ENCODE measurements at regions not wholly inside any gene's neighbourhood (a gene's known extent, or its start where the extent isn't known, plus 50 kb on each side); places are given as distances from the start of the nearest gene placed in this dataset.

DNA sequence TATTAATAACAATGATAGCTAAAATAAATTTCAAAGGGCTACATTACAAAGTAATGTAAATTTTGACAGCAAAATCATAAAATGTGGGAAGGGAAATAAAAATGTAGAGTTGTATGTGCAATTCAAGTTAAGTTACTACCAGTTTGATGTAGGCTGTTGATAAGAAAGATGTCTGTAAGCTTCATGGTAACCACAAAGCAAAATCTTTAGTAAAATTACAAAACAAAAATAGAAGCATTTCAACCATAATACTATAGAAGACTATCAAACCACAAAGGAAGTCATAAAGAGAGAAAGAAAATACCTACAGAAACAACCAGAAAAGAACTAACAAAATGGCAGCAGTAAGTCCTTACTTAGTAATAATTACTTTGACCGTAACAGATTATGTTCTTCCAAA lies 99.1 kb downstream of the C7orf25 start:
- TF ChIP-seq GATA2 (IDR thresholded peaks at IDR 0.05; ENCODE audit: insufficient read depth, insufficient read length, low read depth, low read length) (no peak), POLR2A (IDR thresholded peaks at IDR 0.05; ENCODE audit: low read depth, low read length) (no peak), MAX (IDR thresholded peaks at IDR 0.05; ENCODE audit: insufficient read depth, insufficient read length) (no peak), MYC (IDR thresholded peaks at IDR 0.05; ENCODE audit: low read depth, low read length) (no peak), FOS (IDR thresholded peaks at IDR 0.05; ENCODE audit: borderline replicate concordance, insufficient read depth, low read length) (no peak), POLR2AphosphoS5 (IDR thresholded peaks at IDR 0.05; ENCODE audit: insufficient read depth, low read depth, low read length) (no peak), EZH2 (IDR thresholded peaks at IDR 0.05; ENCODE audit: borderline replicate concordance, low read depth, low read length, severe bottlenecking) (no peak), JUN (IDR thresholded peaks at IDR 0.05; ENCODE audit: borderline replicate concordance, insufficient read depth, insufficient read length, low read depth) (no peak)
- ChIA-PET POLR2A (no interaction called here), CTCF (no interaction called here)
- Histone ChIP-seq H3K9me1 (replicated peaks; ENCODE audit: control insufficient read depth, extremely low read depth, insufficient read depth, low read length) (no peaks in the 10 kb centered on the region), H4K20me1 (replicated peaks; ENCODE audit: control insufficient read depth, extremely low read depth, insufficient read depth, low read length) (no peaks in the 10 kb centered on the region), H2AFZ (ENCODE audit: low read depth, low read length) (no peak overlapping the region), H3K4me3 (replicated peaks in 1 of 3; ENCODE audit: insufficient read depth in 1 of 3, low read depth in 1 of 3, low read length in 3 of 3) (no peak overlapping the region), H3K4me2 (ENCODE audit: insufficient read depth, low read length) (no peak overlapping the region), H3K27me3 (ENCODE audit: control insufficient read depth in 2 of 2, insufficient read depth in 2 of 2, low read length in 2 of 2) (no peaks in the 10 kb centered on the region), H3K36me3 (ENCODE audit: control insufficient read depth in 2 of 2, extremely low read depth in 1 of 2, insufficient read depth in 2 of 2, low read length in 2 of 2) (no peaks in the 10 kb centered on the region), H3K79me2 (ENCODE audit: control insufficient read depth, insufficient read depth, low read length) (no peaks in the 10 kb centered on the region), H3K27ac (ENCODE audit: insufficient read depth, low read depth, low read length) (no peak overlapping the region), H3K4me1 (ENCODE audit: control insufficient read depth, extremely low read depth, insufficient read depth, low read length) (no peaks in the 10 kb centered on the region), H3K9me3 (replicated peaks; ENCODE audit: control insufficient read depth, insufficient read depth, low read length) (no peaks in the 10 kb centered on the region), H3K9ac (replicated peaks; ENCODE audit: extremely low read depth, insufficient read depth, low read length) (no peak overlapping the region)
- DNase-seq (ENCODE audit: low read depth, low spot score): no peak
- no TSS peak for BruUV-seq (replicated peaks)
- dilution Hi-C loops (cut with MboI; ENCODE audit: extremely low pct_ligation_motif_present, low sequenced_read_pairs): no loop called here
- no peak for FAIRE-seq
- intact Hi-C loops (cut with micrococcal nuclease): no loop called here

DNA sequence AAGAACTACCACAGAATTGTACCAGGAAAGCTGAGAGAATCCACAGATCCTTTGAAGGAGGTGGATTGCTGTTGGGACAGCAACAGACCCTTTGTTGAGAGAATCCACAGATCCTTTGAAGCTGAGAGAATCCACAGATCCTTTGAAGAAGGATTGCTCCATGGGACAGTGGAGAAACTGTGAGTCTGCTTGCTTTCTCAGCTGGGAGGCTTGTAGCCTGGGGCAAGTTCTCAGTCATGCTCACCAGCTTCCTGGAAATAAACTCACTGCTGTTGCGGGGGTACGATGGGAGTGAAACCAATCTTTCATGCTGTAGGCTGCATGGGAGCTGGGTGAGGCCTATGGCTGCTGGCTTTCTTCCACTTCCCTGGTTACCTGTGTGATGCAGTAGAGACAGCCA lies 106.3 kb downstream of the C7orf25 start:
- TF ChIP-seq EZH2 (IDR thresholded peaks at IDR 0.05; ENCODE audit: borderline replicate concordance, low read depth, low read length, severe bottlenecking) (no peak), POLR2A (IDR thresholded peaks at IDR 0.05; ENCODE audit: low read depth, low read length) (no peak), JUN (IDR thresholded peaks at IDR 0.05; ENCODE audit: borderline replicate concordance, insufficient read depth, insufficient read length, low read depth) (no peak), CTCF (IDR thresholded peaks at IDR 0.05; ENCODE audit: extremely low read depth in 1 of 2, insufficient read depth in 1 of 2, low read depth in 1 of 2, low read length in 2 of 2) (no peak)
- no peak overlapping the region for H3K4me3 ChIP-seq (replicated peaks in 1 of 3; ENCODE audit: insufficient read depth in 1 of 3, low read depth in 1 of 3, low read length in 3 of 3)
- intact Hi-C loops (cut with micrococcal nuclease) (no loop called here), dilution Hi-C loops (cut with MboI; ENCODE audit: extremely low pct_ligation_motif_present, low sequenced_read_pairs) (no loop called here)
- no peaks in the 10 kb centered on the region for H3K79me2 ChIP-seq (ENCODE audit: control insufficient read depth, insufficient read depth, low read length)
- no peaks in the 10 kb centered on the region for H3K36me3 ChIP-seq (ENCODE audit: control insufficient read depth in 2 of 2, extremely low read depth in 1 of 2, insufficient read depth in 2 of 2, low read length in 2 of 2)
- H4K20me1 ChIP-seq (replicated peaks; ENCODE audit: control insufficient read depth, extremely low read depth, insufficient read depth, low read length): no peaks in the 10 kb centered on the region
- DNase-seq (ENCODE audit: low read depth, low spot score): no peak
- H2AFZ ChIP-seq (ENCODE audit: low read depth, low read length): no peak overlapping the region
- no peaks in the 10 kb centered on the region for H3K9me1 ChIP-seq (replicated peaks; ENCODE audit: control insufficient read depth, extremely low read depth, insufficient read depth, low read length)
- ChIA-PET CTCF (interaction anchor here (1.3 kb wide), 1 partner anchor 865 kb away, joined by 4 read pairs; no protein-coding TSS in a partner anchor), POLR2A (no interaction called here)
- no peaks in the 10 kb centered on the region for H3K27me3 ChIP-seq (ENCODE audit: control insufficient read depth in 2 of 2, insufficient read depth in 2 of 2, low read length in 2 of 2)
- no peak for FAIRE-seq
- H3K4me1 ChIP-seq (ENCODE audit: control insufficient read depth, extremely low read depth, insufficient read depth, low read length): no peaks in the 10 kb centered on the region
- no TSS peak for BruUV-seq (replicated peaks)
- H3K27ac ChIP-seq (ENCODE audit: insufficient read depth, low read depth, low read length): no peak overlapping the region
- no peak overlapping the region for H3K9ac ChIP-seq (replicated peaks; ENCODE audit: extremely low read depth, insufficient read depth, low read length)
- H3K4me2 ChIP-seq (ENCODE audit: insufficient read depth, low read length): no peak overlapping the region
- H3K9me3 ChIP-seq (replicated peaks; ENCODE audit: control insufficient read depth, insufficient read depth, low read length): no peaks in the 10 kb centered on the region
